ENCODE measurements at regions not wholly inside any gene's neighbourhood (a gene's known extent, or its start where the extent isn't known, plus 50 kb on each side); places are given as distances from the start of the nearest gene placed in this dataset.

- no peaks in the 10 kb centered on the region for H3K79me2 ChIP-seq (ENCODE audit: insufficient read depth, low read length)
- no peak overlapping the region for H3K9ac ChIP-seq (ENCODE audit: low read depth, low read length, poor library complexity, severe bottlenecking)
- H3K9me3 ChIP-seq (ENCODE audit: insufficient read depth, low read depth, low read length), result no peaks in the 10 kb centered on the region
- H3K4me2 ChIP-seq (ENCODE audit: low read depth, low read length, poor library complexity, severe bottlenecking), result no peak overlapping the region
- H3K4me3 ChIP-seq (ENCODE audit: low read length, poor library complexity, severe bottlenecking), result no peak overlapping the region
- H3K36me3 ChIP-seq (ENCODE audit: insufficient read depth, low read length), result no peaks in the 10 kb centered on the region
- no peak overlapping the region for H2AFZ ChIP-seq (ENCODE audit: low read length)
- no peaks in the 10 kb centered on the region for H3K27me3 ChIP-seq (ENCODE audit: insufficient read depth, low read length, poor library complexity, severe bottlenecking)
- TF ChIP-seq EZH2phosphoT487 (IDR thresholded peaks at IDR 0.05; ENCODE audit: borderline replicate concordance) (no peak), CTCF (conservative IDR thresholded peaks at IDR 0.05; ENCODE audit: low read length) (no peak)
- H3K4me1 ChIP-seq (ENCODE audit: insufficient read depth, low read length, poor library complexity, severe bottlenecking), result no peaks in the 10 kb centered on the region
- H3F3A ChIP-seq (ENCODE audit: low read depth), result no peaks in the 10 kb centered on the region
- no peaks in the 10 kb centered on the region for H3K9me2 ChIP-seq (replicated peaks; ENCODE audit: low read depth, low read length)
- H4K20me1 ChIP-seq (ENCODE audit: insufficient read depth, low read length, poor library complexity, severe bottlenecking), result no peaks in the 10 kb centered on the region
Observed at GRCh38 chr14:30230719-30231118, 303.1 kb upstream of the PRKD1 start.

DNA sequence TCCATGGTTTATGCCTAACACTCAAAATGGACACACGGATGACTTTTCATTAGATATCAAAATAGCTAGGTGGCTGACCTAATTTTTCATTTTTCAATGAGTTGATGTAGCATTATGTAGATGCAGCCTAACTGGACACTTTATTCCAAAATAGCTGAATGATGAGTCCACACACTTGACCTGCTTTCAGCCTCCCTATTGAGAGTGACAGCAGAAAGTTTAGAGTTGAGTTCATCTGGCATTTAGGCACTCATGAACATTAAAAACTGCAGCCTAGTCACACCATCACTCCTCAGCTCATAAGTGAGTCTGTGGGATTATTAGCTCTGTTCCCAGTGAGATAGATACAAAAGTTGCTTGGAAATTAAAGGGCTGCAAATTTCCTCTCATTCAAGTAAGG is 307.3 kb upstream of the PRKD1 start:
- Histone ChIP-seq H3K36me3 (ENCODE audit: insufficient read depth, low read length) (no peaks in the 10 kb centered on the region), H3K4me3 (ENCODE audit: low read length, poor library complexity, severe bottlenecking) (no peak overlapping the region), H3F3A (ENCODE audit: low read depth) (no peaks in the 10 kb centered on the region), H3K79me2 (ENCODE audit: insufficient read depth, low read length) (no peaks in the 10 kb centered on the region), H2AFZ (ENCODE audit: low read length) (no peak overlapping the region), H3K9me3 (ENCODE audit: insufficient read depth, low read depth, low read length) (no peaks in the 10 kb centered on the region), H3K4me1 (ENCODE audit: insufficient read depth, low read length, poor library complexity, severe bottlenecking) (no peaks in the 10 kb centered on the region), H3K9me2 (replicated peaks; ENCODE audit: low read depth, low read length) (no peaks in the 10 kb centered on the region), H3K27me3 (ENCODE audit: insufficient read depth, low read length, poor library complexity, severe bottlenecking) (no peaks in the 10 kb centered on the region), H4K20me1 (ENCODE audit: insufficient read depth, low read length, poor library complexity, severe bottlenecking) (no peaks in the 10 kb centered on the region), H3K4me2 (ENCODE audit: low read depth, low read length, poor library complexity, severe bottlenecking) (no peak overlapping the region), H3K9ac (ENCODE audit: low read depth, low read length, poor library complexity, severe bottlenecking) (no peak overlapping the region)
- TF ChIP-seq CTCF (conservative IDR thresholded peaks at IDR 0.05; ENCODE audit: low read length), result no peak

- Histone ChIP-seq H3K4me1 (ENCODE audit: insufficient read depth, low read length, poor library complexity, severe bottlenecking) (no peaks in the 10 kb centered on the region), H3K27me3 (ENCODE audit: insufficient read depth, low read length, poor library complexity, severe bottlenecking) (no peaks in the 10 kb centered on the region), H3K79me2 (ENCODE audit: insufficient read depth, low read length) (no peaks in the 10 kb centered on the region), H2AFZ (ENCODE audit: low read length) (no peak overlapping the region), H3K4me2 (ENCODE audit: low read depth, low read length, poor library complexity, severe bottlenecking) (no peak overlapping the region), H3K9me2 (replicated peaks; ENCODE audit: low read depth, low read length) (no peaks in the 10 kb centered on the region), H3F3A (ENCODE audit: low read depth) (no peaks in the 10 kb centered on the region), H3K36me3 (ENCODE audit: insufficient read depth, low read length) (no peaks in the 10 kb centered on the region), H3K9me3 (ENCODE audit: insufficient read depth, low read depth, low read length) (no peaks in the 10 kb centered on the region), H3K9ac (ENCODE audit: low read depth, low read length, poor library complexity, severe bottlenecking) (no peak overlapping the region), H4K20me1 (ENCODE audit: insufficient read depth, low read length, poor library complexity, severe bottlenecking) (no peaks in the 10 kb centered on the region), H3K4me3 (ENCODE audit: low read length, poor library complexity, severe bottlenecking) (no peak overlapping the region)
- TF ChIP-seq EZH2phosphoT487 (IDR thresholded peaks at IDR 0.05; ENCODE audit: borderline replicate concordance) (no peak), CTCF (conservative IDR thresholded peaks at IDR 0.05; ENCODE audit: low read length) (no peak)
Observed at GRCh38 chr14:30235485-30235884, 307.8 kb upstream of the PRKD1 start.

Data from Loucy (cell line).